Upper lobe of left lung (tissue), 4 donors: ENCODE measurements at regions not wholly inside any gene's neighbourhood (a gene's known extent, or its start where the extent isn't known, plus 50 kb on each side); places are given as distances from the start of the nearest gene placed in this dataset.

Experiments
- EP300 ChIP-seq, 4 donors: sonication (generic); formaldehyde crosslinking; IDR thresholded peaks; one replicate each; pipeline ENCODE4 v1.5.1; 2017; ENCODE audit warnings: antibody characterized with exemption in 4 of 4, control low read depth in 2 of 4
- TF ChIP-seq, protein P1 (sequence below), 6 experiments: fragments of 450-650 bp in 4 of 6; fragments of 200-600 bp in 2 of 6; sonication (generic) in 2 of 6; IDR thresholded peaks; one replicate each; pipeline ENCODE4 v1.5.1; 2016 to 2019; ENCODE audit warnings: antibody characterized with exemption in 6 of 6

DNA sequence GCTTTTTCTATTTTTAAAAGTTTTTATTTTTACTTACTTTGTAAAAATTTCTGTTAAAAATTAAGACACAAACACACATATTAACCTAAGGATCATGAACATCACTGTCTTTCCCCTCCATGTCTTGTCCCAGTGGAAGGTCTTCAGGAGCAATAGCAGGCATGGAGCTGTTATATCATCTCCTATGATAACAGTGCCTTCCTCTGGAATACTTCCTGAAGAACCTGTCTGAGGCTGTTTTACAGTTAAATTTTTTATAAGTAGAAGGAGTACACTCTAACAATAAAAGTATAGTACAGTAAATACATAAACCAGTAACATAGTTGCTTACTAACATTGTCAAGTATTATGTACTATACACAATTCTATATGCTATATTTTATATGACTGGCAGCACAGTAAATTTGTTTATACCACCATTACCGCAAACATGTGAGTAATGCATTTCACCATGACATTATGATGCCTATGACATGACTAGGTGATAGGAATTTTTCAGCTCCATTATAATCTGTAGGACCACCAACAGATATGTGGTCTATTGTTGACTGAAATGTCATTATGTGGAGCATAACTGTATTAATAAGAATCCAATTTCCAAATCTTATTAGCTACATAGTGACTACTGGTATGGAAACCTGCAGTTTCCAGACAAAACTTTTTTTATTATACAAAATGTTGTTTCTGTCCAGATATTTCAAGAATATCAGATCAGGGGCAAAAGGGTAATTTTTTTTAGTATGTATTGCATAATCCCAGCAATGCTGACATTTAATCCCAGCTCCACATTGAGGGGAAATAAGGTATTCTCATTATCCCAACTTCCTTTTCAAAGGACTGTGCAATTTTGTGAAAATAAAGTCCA, 337.2 kb upstream of the SLC39A10 start:
- TF ChIP-seq, protein P1, sequence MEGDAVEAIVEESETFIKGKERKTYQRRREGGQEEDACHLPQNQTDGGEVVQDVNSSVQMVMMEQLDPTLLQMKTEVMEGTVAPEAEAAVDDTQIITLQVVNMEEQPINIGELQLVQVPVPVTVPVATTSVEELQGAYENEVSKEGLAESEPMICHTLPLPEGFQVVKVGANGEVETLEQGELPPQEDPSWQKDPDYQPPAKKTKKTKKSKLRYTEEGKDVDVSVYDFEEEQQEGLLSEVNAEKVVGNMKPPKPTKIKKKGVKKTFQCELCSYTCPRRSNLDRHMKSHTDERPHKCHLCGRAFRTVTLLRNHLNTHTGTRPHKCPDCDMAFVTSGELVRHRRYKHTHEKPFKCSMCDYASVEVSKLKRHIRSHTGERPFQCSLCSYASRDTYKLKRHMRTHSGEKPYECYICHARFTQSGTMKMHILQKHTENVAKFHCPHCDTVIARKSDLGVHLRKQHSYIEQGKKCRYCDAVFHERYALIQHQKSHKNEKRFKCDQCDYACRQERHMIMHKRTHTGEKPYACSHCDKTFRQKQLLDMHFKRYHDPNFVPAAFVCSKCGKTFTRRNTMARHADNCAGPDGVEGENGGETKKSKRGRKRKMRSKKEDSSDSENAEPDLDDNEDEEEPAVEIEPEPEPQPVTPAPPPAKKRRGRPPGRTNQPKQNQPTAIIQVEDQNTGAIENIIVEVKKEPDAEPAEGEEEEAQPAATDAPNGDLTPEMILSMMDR (IDR thresholded peaks at IDR 0.05), result no peak
- TF ChIP-seq EP300 (IDR thresholded peaks at IDR 0.05), result no peak
